RWPE2 (cell line): ENCODE measurements at regions not wholly inside any gene's neighbourhood (a gene's known extent, or its start where the extent isn't known, plus 50 kb on each side); places are given as distances from the start of the nearest gene placed in this dataset.

Experiments
- ATAC-seq: fragments of 200-7000 bp; cut with Tn5 transposase; 3 replicates; pipeline ENCODE4 v1.9.1; 2021; ENCODE audit warnings: low read depth
- DNase-seq: peaks from one replicate; pipeline ENCODE4 v3.0.0-alpha.2; 2020; ENCODE audit warnings: low spot score
- H3K27ac ChIP-seq: fragments of 450-650 bp; 2 replicates; pipeline ENCODE4 v1.5.1; 2017; ENCODE audit warnings: mild to moderate bottlenecking; ENCODE audit not compliant: poor library complexity, severe bottlenecking
- H3K27me3 ChIP-seq: fragments of 250-450 bp; sonication (Bioruptor Pico); 2 replicates; pipeline ENCODE4 v1.5.1; 2021; ENCODE audit warnings: mild to moderate bottlenecking, moderate library complexity; ENCODE audit not compliant: insufficient read depth, poor library complexity, severe bottlenecking
- H3K36me3 ChIP-seq: fragments of 250-450 bp; sonication (Bioruptor Pico); 2 replicates; pipeline ENCODE4 v1.5.1; 2020; ENCODE audit warnings: low read depth, mild to moderate bottlenecking, moderate library complexity
- H3K4me1 ChIP-seq: fragments of 250-450 bp; sonication (Bioruptor Pico); 2 replicates; pipeline ENCODE4 v1.5.1; 2021; ENCODE audit warnings: mild to moderate bottlenecking, moderate library complexity; ENCODE audit not compliant: insufficient read depth, poor library complexity, severe bottlenecking
- H3K4me3 ChIP-seq: fragments of 250-450 bp; sonication (Bioruptor Pico); 2 replicates; pipeline ENCODE4 v1.5.1; 2021; ENCODE audit warnings: mild to moderate bottlenecking, moderate library complexity; ENCODE audit not compliant: severe bottlenecking
- H3K9me3 ChIP-seq: fragments of 250-450 bp; sonication (Bioruptor Pico); 2 replicates; pipeline ENCODE4 v1.5.1; 2021; ENCODE audit warnings: mild to moderate bottlenecking, moderate library complexity; ENCODE audit not compliant: severe bottlenecking
- TF ChIP-seq, protein P1 (sequence below): fragments of 450-650 bp; IDR thresholded peaks from one replicate; pipeline ENCODE4 v1.5.1; 2017; ENCODE audit warnings: mild to moderate bottlenecking, moderate library complexity; ENCODE audit not compliant: poor library complexity, severe bottlenecking

DNA sequence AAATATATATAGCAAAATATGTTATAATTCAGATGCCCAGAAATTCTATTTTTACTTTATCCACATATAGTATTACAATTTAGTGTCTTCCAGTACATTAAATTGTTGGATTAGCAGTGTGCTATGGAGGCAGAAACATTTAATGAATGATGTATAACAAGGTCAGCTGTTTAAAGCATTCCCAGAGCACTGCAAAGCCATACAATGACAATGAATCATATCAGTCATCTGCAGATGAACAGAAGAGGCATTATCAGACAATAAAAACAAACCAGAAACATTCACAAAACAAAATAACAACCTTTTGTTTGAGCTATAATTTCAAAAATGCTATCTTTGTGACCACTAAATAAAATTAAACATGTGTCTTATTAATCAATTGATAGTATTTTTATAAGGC is 524.2 kb downstream of the FAT4 start:
- no peak overlapping the region for H3K4me3 ChIP-seq
- DNase-seq = no peak
- TF ChIP-seq, protein P1, sequence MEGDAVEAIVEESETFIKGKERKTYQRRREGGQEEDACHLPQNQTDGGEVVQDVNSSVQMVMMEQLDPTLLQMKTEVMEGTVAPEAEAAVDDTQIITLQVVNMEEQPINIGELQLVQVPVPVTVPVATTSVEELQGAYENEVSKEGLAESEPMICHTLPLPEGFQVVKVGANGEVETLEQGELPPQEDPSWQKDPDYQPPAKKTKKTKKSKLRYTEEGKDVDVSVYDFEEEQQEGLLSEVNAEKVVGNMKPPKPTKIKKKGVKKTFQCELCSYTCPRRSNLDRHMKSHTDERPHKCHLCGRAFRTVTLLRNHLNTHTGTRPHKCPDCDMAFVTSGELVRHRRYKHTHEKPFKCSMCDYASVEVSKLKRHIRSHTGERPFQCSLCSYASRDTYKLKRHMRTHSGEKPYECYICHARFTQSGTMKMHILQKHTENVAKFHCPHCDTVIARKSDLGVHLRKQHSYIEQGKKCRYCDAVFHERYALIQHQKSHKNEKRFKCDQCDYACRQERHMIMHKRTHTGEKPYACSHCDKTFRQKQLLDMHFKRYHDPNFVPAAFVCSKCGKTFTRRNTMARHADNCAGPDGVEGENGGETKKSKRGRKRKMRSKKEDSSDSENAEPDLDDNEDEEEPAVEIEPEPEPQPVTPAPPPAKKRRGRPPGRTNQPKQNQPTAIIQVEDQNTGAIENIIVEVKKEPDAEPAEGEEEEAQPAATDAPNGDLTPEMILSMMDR = no peak
- H3K9me3 ChIP-seq = no peaks in the 10 kb centered on the region
- no peak overlapping the region for H3K27ac ChIP-seq
- H3K36me3 ChIP-seq = no peaks in the 10 kb centered on the region
- no peaks in the 10 kb centered on the region for H3K4me1 ChIP-seq
- no peaks in the 10 kb centered on the region for H3K27me3 ChIP-seq
- no peak for ATAC-seq

DNA sequence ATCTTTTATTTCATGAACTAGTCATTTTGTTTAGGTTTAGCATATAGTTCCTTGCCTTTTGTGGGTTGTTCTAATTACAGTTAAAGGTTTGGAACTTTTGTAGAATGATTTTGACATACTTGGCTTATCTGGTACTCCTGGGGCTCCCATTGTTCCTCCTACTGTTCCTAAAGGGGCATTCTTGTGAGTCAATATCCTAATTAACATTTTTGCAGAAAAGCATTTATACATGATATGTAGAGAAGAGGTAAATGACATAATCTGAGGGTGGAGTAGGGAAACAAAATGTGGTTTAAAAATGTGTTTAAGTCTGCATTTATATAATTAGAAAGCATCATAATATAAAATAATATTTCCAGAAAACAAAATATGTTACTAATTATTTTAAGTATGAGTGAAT is 529.2 kb downstream of the FAT4 start:
- DNase-seq = no peak
- Histone ChIP-seq H3K36me3 (no peaks in the 10 kb centered on the region), H3K4me1 (no peaks in the 10 kb centered on the region), H3K27ac (no peak overlapping the region), H3K9me3 (no peaks in the 10 kb centered on the region), H3K27me3 (no peaks in the 10 kb centered on the region), H3K4me3 (no peak overlapping the region)
- TF ChIP-seq, protein P1 = no peak
- no peak for ATAC-seq

DNA sequence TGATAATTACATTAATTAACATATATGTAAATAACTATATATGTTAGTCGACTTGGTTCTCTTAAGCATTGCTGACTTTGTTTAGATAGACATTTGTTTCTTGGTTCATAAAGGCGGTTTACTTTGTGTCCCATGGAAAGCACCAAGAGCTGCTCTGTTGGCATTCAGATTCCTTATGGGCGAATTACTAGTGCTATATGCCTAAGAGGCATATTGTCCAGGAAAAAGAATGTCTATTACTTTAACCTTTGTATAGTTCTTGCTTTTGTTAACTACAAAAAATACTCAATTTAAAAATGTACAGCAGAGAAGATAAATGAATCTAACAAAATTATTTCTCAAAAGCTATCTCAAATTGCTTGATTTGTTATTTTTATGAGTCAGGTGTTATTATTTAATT is 532.8 kb downstream of the FAT4 start:
- H3K27me3 ChIP-seq = no peaks in the 10 kb centered on the region
- ATAC-seq (no peak), DNase-seq (no peak)
- H3K4me1 ChIP-seq = no peaks in the 10 kb centered on the region
- no peak overlapping the region for H3K4me3 ChIP-seq
- H3K27ac ChIP-seq = no peak overlapping the region
- no peaks in the 10 kb centered on the region for H3K36me3 ChIP-seq
- TF ChIP-seq, protein P1 = no peak
- H3K9me3 ChIP-seq = no peaks in the 10 kb centered on the region

DNA sequence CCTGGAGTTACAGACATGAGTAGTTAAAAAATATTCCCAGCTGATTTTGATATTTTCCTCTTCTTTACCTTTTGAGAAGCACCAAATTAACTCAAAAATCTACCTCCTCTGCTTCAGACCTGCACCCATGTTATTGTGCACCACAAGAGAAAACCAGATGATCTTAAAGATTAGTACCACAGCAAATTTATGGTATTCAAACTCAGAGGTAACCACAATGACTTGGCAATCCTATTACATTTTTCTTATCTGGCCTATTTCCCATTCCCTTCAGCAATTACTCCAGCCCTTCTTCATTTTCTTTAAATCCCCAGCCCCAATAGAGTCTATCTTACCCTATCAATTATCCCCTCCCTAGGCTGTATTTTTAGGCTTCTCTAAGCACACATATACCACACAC is 535.1 kb downstream of the FAT4 start:
- ATAC-seq (no peak), DNase-seq (no peak)
- H3K4me3 ChIP-seq = no peak overlapping the region

DNA sequence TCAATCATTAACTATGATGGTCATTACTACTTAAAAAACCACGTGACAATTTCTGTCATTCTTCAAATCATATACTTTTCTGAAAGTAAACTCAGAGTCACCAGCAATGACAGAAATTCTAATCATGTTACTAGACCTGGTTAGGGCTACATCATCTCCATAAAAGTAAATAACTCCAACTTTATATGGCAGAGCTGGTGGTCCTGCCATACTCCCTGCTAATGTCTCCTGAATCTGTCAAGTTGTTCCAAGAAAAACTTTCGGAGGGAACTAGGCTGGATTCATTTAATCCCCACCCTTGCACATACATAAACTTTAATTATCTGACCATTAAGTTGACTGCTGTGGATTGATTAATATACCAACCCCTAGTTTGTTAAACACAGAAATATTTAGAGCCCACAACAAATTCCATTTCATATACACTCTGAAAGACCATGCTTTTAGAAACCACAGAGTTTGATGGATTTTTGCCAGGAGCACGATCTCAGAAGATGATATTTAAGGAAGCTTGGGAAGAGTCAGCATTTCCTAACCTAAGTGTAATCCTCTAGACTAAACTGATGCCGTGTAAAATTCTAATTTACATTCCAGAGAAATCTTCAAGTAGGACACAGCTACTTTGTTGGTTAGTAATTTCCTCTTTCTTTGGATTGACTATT is 577.0 kb downstream of the FAT4 start:
- Histone ChIP-seq H3K36me3 (no peaks in the 10 kb centered on the region), H3K27ac (no peak overlapping the region), H3K4me1 (no peaks in the 10 kb centered on the region), H3K27me3 (no peaks in the 10 kb centered on the region), H3K4me3 (no peak overlapping the region), H3K9me3 (no peaks in the 10 kb centered on the region)
- DNase-seq (no peak), ATAC-seq (no peak)
- TF ChIP-seq, protein P1 = no peak

More for the DNA sequence above, 535.1 kb downstream of the FAT4 start:
- no peaks in the 10 kb centered on the region for H3K27me3 ChIP-seq
- H3K27ac ChIP-seq = no peak overlapping the region
- no peaks in the 10 kb centered on the region for H3K9me3 ChIP-seq
- H3K4me1 ChIP-seq = no peaks in the 10 kb centered on the region
- TF ChIP-seq, protein P1 = no peak
- H3K36me3 ChIP-seq = no peaks in the 10 kb centered on the region
